H1 (cell line): ENCODE measurements at regions not wholly inside any gene's neighbourhood (a gene's known extent, or its start where the extent isn't known, plus 50 kb on each side); places are given as distances from the start of the nearest gene placed in this dataset.

ENCODE experiments used
- CTCF ChIP-seq, 3 experiments: IDR thresholded peaks; 1 replicate in 2 of 3; 2 replicates in 1 of 3; pipeline versions ENCODE4 v1.5.1 to v1.6.1; 2011; ENCODE audit warnings: low read length in 3 of 3, mild to moderate bottlenecking in 3 of 3, inconsistent platforms in 2 of 3, low read depth in 1 of 3, moderate library complexity in 1 of 3; ENCODE audit not compliant: insufficient read depth in 1 of 3; ENCODE audit errors: control extremely low read depth in 1 of 3
- SUZ12 ChIP-seq: fragments of 200-600 bp; sonication (generic); IDR thresholded peaks from 2 replicates; pipeline ENCODE4 v1.6.1; 2012; ENCODE audit warnings: mild to moderate bottlenecking, inconsistent platforms, low read length, moderate library complexity, mixed read lengths

- no peak for TF ChIP-seq CTCF (IDR thresholded peaks at IDR 0.05; ENCODE audit: control extremely low read depth in 1 of 3, insufficient read depth in 1 of 3, low read depth in 1 of 3, low read length in 3 of 3)
- no peak for TF ChIP-seq SUZ12
Observed at GRCh38 chr18:42187611-42188380, 232.8 kb downstream of the PIK3C3 start.
